ENCODE measurements at regions not wholly inside any gene's neighbourhood (a gene's known extent, or its start where the extent isn't known, plus 50 kb on each side); places are given as distances from the start of the nearest gene placed in this dataset.

DNA sequence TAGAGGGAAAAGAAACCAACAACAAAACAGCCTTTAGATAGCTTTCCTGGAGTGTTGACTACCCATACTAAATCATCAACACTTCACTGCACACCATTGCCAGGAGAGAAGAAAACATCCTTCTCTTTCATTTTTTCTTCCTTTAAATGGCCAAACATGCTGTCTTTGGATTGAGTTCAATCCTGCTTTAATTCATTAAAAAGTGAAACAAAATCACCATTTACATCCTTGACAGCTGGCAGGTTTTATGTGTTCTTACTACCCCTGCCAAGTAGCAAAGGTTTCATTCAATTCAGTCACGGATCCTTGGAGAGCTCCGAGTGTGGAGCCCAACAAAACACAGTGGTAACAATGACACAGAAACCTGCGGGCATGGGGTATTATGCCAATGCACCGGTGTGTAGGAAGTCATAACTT lies 568.3 kb downstream of the ANKRD50 start:
- TF ChIP-seq, protein P1, sequence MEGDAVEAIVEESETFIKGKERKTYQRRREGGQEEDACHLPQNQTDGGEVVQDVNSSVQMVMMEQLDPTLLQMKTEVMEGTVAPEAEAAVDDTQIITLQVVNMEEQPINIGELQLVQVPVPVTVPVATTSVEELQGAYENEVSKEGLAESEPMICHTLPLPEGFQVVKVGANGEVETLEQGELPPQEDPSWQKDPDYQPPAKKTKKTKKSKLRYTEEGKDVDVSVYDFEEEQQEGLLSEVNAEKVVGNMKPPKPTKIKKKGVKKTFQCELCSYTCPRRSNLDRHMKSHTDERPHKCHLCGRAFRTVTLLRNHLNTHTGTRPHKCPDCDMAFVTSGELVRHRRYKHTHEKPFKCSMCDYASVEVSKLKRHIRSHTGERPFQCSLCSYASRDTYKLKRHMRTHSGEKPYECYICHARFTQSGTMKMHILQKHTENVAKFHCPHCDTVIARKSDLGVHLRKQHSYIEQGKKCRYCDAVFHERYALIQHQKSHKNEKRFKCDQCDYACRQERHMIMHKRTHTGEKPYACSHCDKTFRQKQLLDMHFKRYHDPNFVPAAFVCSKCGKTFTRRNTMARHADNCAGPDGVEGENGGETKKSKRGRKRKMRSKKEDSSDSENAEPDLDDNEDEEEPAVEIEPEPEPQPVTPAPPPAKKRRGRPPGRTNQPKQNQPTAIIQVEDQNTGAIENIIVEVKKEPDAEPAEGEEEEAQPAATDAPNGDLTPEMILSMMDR (conservative IDR thresholded peaks at IDR 0.05; ENCODE audit: low read depth, low read length) = no peak
- peak; percentile 63 for DNase-seq (ENCODE audit: low read depth)
- H3K4me3 ChIP-seq (ENCODE audit: low read depth, low read length) = peak overlapping the region; percentile 19

DNA sequence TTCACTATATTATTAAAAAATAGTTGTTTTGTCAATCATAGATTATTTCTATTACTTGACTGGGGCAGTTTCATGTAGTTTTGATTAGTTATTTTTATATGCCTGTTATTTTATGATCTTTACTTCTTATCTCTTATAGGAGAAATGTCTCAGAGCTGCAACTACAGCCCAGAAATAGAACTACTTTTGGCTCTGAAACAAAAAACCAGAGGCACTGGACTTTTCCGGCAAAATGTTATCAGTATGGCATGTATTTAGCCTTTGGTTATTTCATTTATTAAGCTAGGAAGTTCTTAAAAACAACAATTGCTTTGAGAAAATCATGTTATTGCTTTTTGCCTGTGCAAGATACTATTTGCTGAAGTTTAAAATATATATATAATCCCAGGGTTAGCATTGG lies 566.5 kb downstream of the ANKRD50 start:
- TF ChIP-seq, protein P1 (conservative IDR thresholded peaks at IDR 0.05; ENCODE audit: low read depth, low read length) = no peak
- no peak for DNase-seq (ENCODE audit: low read depth)
- H3K4me3 ChIP-seq (ENCODE audit: low read depth, low read length) = no peak overlapping the region

GRCh38 chr4:124151031-124151430 lies 561.5 kb downstream of the ANKRD50 start:
- no peak for DNase-seq (ENCODE audit: low read depth)
- H3K4me3 ChIP-seq (ENCODE audit: low read depth, low read length) = no peak overlapping the region
- TF ChIP-seq, protein P1 (conservative IDR thresholded peaks at IDR 0.05; ENCODE audit: low read depth, low read length) = no peak

DNA sequence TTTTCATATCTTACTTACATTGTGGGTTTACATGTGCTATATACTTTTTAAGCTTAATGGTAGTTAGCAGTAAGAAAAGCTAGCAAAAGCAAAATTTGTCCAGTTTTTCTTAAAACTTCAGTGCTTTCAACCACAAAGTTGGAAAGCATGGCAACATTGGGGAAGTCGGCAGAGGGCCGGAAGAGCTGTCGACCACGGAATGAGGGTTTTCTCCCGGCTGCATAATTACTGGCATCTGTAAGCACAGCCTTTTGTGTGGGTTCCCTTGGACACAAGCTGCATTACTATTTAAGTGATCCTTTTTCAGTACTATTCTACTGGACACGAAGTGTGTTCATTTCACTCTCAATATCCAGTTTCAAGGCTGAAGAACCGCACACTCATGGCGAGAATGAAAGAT lies 560.4 kb downstream of the ANKRD50 start:
- TF ChIP-seq, protein P1 (conservative IDR thresholded peaks at IDR 0.05; ENCODE audit: low read depth, low read length) = no peak
- H3K4me3 ChIP-seq (ENCODE audit: low read depth, low read length) = no peak overlapping the region
- no peak for DNase-seq (ENCODE audit: low read depth)

GRCh38 chr4:124155239-124155638 lies 557.3 kb downstream of the ANKRD50 start:
- no peak for DNase-seq (ENCODE audit: low read depth)
- H3K4me3 ChIP-seq (ENCODE audit: low read depth, low read length) = no peak overlapping the region
- TF ChIP-seq, protein P1 (conservative IDR thresholded peaks at IDR 0.05; ENCODE audit: low read depth, low read length) = no peak

- TF ChIP-seq, protein P1 (conservative IDR thresholded peaks at IDR 0.05; ENCODE audit: low read depth, low read length) = no peak
- no peak for DNase-seq (ENCODE audit: low read depth)
- H3K4me3 ChIP-seq (ENCODE audit: low read depth, low read length) = no peak overlapping the region
Observed at GRCh38 chr4:124157396-124158083, 555.0 kb downstream of the ANKRD50 start.

DNA sequence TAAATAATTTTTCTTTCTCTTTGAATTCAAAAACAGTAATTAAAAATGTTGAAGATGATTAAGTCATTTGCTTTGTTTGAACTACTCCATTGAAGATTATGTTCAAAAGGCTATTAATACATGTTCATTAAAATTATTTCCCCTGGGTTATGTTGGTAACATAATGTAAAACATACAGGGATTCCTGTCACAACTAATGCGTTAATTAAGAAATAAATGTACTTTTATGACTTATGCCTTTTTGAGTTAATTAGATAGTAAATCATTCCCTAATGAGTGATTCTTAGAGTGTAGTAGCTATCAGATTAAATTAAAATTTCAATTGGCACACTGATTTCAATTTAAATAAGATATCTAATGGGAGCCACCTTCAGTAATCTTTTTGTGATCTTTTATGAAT lies 549.1 kb downstream of the ANKRD50 start:
- TF ChIP-seq, protein P1 (conservative IDR thresholded peaks at IDR 0.05; ENCODE audit: low read depth, low read length) = no peak
- no peak for DNase-seq (ENCODE audit: low read depth)
- no peak overlapping the region for H3K4me3 ChIP-seq (ENCODE audit: low read depth, low read length)

Data from epithelial cell of proximal tubule (primary cell).